A673 (cell line): ENCODE measurements at regions not wholly inside any gene's neighbourhood (a gene's known extent, or its start where the extent isn't known, plus 50 kb on each side); places are given as distances from the start of the nearest gene placed in this dataset.

ENCODE experiments used
- EZH2 ChIP-seq: fragments of 200-600 bp; sonication (generic); IDR thresholded peaks from 2 replicates; pipeline ENCODE4 v1.6.1; 2017; ENCODE audit warnings: borderline replicate concordance, low read depth, mild to moderate bottlenecking, mixed read lengths, antibody characterized with exemption, low read length; ENCODE audit not compliant: poor library complexity, severe bottlenecking
- TF ChIP-seq, protein P1 (sequence below): fragments of 300-800, 200-600 bp; sonication (generic); conservative IDR thresholded peaks from 2 replicates; pipeline ENCODE4 v1.5.1; 2017; ENCODE audit warnings: low read depth, mild to moderate bottlenecking, antibody characterized with exemption, low read length, moderate library complexity, mixed read lengths

GRCh38 chr9:21656776-21657674 lies 145.4 kb upstream of the MTAP start:
- TF ChIP-seq, protein P1, sequence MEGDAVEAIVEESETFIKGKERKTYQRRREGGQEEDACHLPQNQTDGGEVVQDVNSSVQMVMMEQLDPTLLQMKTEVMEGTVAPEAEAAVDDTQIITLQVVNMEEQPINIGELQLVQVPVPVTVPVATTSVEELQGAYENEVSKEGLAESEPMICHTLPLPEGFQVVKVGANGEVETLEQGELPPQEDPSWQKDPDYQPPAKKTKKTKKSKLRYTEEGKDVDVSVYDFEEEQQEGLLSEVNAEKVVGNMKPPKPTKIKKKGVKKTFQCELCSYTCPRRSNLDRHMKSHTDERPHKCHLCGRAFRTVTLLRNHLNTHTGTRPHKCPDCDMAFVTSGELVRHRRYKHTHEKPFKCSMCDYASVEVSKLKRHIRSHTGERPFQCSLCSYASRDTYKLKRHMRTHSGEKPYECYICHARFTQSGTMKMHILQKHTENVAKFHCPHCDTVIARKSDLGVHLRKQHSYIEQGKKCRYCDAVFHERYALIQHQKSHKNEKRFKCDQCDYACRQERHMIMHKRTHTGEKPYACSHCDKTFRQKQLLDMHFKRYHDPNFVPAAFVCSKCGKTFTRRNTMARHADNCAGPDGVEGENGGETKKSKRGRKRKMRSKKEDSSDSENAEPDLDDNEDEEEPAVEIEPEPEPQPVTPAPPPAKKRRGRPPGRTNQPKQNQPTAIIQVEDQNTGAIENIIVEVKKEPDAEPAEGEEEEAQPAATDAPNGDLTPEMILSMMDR = no peak
- no peak for TF ChIP-seq EZH2
